ENCODE measurements at regions not wholly inside any gene's neighbourhood (a gene's known extent, or its start where the extent isn't known, plus 50 kb on each side); places are given as distances from the start of the nearest gene placed in this dataset.

DNA sequence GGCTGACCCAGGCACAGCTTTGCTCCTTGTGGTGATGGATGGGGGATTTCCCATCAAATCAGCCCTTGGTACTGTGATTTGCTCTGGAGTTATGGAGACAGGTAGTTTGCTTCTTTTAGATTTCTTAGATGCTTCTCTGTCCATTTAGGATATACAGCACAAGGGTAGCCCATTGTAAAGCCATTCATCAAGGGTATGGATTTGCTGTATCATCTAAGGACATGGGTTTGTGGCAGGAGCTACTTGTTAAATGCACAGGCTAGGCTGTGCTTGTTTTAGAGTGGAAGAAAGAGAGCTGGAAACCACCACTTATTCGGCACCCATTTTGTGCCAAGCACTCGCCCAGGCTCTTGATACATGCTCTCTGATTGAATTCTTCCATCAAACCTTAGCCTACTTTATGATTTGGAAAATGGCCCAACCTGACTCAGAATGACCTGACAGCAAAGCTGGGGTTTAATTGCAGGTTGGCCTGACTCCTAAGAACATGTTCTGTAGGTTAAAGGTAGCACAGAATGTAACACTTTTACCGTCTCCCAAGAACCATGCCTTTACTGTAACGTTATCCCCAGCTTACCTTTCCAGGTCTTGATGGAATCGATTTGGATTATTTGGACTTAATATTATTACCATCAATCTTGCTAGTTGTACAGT lies 168.0 kb downstream of the SNX10 start:
- DNase-seq = no peak

DNA sequence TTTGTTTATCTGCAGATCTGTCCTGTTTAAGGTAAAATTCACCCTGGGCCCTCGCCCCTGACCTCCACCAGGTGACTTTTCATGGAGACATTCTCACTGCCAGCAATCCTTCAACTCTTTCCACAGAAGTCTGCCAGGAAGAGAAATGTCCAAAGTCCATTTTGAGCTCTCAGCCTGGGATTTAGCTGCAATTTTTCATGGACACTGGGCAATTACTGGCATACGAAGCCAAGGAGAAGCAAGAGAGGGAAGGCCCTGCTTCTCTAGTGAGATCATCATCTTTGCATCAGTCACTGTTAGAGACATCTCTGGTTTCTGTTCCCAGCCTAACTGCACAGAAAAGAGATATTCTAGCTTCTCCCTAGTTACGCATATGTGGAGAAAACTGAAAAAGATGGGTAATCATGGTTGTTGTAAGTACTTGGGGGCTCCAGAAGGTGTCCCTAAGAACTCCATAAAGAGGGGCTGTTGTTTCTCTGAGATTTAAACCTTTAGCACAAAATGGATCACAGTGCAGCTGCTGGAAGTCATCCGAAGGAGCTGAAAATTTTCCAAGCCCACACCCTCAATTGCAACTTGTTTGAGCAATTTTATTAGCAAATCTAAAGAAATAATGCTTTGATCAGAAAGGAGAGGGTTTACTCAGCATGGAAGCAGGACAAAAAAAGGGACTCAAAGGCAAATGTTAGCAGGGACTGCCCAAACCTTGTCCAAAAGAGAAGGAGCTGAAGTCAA lies 168.9 kb downstream of the SNX10 start:
- DNase-seq = no peak

GRCh38 chr7:26461518-26461917 lies 169.9 kb downstream of the SNX10 start:
- DNase-seq = no peak

- DNase-seq = no peak
These were observed 174.3 kb downstream of the SNX10 start for GRCh38 chr7:26466007-26466406.

DNA sequence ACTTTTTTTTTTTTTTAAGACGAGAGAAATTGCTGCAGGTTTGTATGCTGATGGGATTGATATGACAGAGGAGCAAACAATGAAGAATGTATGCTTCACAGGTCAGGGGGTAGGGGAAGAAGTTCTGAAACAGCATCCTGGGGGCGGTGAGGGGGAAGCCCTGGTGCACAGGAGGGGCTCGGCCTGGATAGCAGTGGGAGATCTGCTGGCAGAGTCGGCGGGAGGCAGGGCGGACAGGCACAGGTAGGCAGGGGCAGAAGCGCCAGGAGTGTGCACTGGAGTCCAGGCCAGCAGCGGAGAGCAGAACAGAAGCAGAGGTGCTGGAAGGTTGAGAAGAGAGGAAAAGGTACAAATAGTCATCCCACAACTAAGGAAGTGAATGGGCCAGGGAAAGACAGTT lies 175.4 kb downstream of the SNX10 start:
- DNase-seq = no peak

DNA sequence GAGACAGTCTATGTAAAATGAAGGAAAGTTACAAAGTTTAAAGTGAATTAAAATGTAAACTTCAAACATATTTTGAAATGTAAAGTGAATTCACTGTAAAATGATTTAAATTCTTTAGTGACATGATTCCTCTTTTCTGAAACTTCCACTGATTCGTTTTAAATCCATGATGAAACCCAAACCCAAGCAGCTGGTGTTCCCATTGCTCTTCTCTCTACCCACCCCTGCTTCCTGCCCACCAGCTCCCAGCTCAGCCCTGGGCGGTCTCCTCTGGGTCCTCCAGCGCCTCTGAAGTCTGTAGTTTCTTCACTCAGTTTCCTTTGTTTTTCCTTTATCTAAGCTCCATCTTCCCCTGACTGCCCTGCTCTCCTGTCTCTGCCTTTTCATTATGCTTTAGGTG lies 175.9 kb downstream of the SNX10 start:
- DNase-seq = no peak

DNA sequence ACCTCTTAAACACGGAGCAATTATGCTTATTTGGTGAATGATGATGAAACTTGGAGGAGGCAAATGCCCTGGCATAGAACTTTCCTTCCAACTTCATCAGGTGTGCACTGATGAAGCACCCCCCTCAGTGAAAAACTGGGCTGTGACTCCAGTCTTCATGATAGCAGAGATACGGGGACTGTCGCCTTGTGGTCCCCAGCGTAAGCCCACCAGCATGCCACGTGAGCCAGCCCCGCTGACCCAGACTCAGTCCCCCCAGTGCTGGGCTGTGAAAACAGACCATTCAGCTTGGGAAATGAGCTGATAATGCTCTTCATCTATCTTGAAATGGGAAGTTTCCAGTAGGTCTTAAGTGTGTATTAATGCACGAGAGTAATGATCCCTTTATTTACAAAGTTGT lies 177.0 kb downstream of the SNX10 start:
- no peak for DNase-seq

DNA sequence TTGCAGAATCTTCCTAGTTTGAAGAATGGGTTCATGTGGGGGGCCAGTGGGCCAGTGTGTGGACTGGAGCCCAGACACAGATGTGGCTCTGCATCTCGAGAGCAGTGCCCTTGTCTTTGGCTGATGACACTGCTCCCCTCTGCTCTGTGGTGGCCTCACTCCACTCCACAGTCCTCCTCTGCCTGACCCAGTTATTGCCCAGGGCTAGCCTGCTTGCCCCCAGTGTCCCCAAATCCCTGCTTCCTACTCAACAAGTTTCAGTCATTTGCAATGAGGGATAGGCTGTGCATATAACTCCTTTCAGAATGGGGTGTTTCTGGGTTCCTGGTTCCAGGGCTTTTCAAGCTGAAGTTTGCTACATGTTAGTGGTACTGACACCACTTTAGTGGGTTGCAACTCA lies 177.5 kb downstream of the SNX10 start:
- DNase-seq = no peak

DNA sequence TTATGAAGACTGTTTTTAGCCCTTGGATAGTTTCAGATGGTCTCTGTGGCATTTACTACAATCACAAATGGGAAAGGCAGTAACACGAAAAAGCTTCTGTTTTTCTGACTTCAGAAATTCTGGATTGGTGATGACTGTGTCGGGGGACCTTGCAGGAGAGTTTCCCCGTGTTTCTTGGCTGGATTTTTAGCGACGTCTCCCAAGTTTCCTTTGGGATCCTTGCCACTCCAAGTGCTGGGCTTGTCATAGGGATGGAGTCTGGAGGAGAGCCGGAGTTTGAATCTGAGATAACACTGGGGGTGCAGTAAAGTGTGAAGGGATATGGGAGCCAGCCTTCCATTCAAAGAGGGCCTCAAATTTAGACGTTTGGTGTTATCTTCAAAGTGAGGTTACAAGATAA lies 179.0 kb downstream of the SNX10 start:
- no peak for DNase-seq

DNA sequence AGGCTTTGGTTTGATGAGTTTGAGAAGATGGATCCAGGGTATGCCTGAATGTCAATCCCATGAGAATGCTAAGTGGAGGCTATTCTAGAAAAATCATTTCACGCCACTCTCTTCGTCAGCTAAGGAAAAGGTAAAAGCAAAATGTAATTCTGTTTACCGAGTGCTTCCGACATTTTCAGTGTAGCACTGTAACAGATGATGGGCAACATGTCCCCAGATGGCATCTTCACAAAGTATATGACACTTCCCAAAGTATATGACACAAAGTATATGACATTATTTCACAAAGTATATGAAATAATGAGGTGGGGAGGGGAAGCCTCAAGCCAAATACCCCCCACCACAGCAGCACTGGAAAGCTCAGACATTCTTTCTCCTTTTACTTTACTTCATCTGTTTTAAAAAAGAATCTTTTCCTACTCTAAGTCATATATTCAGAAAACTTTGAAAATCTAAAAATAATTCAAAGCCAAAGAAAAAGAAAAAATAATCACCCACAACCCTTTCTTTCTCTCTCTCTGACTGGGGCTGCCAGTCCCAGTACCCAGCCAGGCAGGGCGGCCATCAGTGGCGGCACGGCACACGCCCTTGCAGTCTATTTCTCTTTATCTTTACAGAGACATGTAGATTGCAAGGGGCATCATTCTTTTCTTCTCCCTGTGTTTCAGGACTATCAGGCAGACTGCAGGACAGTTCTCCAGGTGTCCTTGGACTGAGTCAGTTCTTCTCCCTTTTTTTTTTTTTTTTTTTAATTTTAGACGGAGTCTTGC lies 179.8 kb downstream of the SNX10 start:
- no peak for DNase-seq

DNA sequence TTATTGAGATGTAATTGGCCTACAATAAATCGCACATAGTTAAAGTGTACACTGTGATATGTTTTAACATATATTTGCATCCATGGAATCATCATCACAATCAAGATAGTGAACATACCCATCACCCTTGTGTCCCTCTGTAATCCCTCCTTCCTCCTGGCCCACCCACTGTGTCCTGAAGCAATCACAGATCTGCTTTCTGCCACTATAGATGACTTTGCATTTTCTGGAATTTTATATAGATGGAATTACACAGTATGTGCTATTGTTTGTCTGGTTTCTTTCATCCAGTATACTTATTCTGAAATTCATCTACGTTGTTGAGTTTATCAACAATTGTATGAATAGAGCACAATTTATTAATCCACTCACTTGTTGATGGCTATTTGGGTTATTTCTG lies 181.3 kb downstream of the SNX10 start:
- DNase-seq = no peak

DNA sequence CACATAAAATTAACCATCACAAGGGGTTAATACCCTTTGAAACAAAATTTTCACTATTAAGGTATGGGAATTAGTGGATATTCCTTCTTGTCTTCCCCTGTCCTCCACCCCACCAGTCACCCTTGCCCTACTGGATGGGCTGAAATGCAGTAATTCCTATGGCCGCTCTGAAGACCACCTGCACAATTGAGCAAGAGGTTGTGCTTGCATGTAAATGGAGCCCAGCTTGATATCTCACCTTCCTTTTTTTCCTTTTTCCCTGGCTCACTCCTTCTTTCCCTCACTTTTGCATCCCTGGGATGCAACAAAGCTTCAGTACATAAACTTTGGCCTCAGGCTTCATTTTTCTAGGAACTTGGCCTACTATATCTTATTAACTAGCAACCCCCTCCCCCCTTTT lies 184.6 kb downstream of the SNX10 start:
- DNase-seq = no peak

GRCh38 chr7:26477381-26477990 lies 185.8 kb downstream of the SNX10 start:
- no peak for DNase-seq

DNA sequence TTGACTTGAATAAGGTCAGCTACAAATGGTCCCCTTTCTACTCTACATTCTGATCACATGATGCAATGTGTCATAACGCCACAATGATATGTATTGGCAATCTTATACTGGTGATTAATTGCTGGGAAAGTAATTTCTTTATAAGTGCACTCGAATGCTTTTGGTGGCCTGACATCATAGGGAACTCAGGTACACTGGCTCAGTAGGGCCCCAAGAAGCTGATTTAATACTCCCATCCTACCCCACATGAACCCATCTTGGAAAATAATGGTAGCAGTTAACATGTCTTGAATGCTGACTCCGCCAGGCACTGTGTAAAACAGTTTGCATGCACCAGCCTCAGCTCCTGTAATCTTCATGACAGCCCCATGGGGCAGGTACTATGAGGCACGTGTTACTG lies 186.9 kb downstream of the SNX10 start:
- DNase-seq = no peak

GRCh38 chr7:26479581-26479980 lies 187.9 kb downstream of the SNX10 start:
- DNase-seq = no peak

DNA sequence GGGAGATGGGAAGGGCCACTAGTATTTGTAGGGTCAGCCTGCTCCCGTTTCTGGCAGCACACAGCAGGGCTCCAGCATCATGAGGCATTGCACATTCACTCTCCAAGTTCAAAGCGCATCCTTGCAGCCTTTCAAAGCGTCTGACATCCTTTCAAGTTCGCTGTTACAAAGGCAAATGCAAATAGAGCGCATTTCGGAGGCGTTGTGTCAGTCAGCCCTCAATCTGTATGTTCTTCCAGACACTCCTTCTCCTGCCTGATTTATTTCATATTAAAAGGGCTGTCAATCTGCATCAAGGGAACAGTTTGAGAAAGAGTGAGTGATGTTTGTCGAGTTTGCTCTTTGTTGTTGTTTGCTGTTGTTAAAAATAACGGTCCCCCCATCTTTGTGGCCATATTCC lies 188.5 kb downstream of the SNX10 start:
- no peak for DNase-seq

- DNase-seq = no peak
These were observed 191.3 kb downstream of the SNX10 start for GRCh38 chr7:26482927-26483326.

- no peak for DNase-seq
These were observed 192.2 kb downstream of the SNX10 start for GRCh38 chr7:26483843-26484242.

- no peak for DNase-seq
These were observed 193.8 kb downstream of the SNX10 start for GRCh38 chr7:26485367-26485934.

DNA sequence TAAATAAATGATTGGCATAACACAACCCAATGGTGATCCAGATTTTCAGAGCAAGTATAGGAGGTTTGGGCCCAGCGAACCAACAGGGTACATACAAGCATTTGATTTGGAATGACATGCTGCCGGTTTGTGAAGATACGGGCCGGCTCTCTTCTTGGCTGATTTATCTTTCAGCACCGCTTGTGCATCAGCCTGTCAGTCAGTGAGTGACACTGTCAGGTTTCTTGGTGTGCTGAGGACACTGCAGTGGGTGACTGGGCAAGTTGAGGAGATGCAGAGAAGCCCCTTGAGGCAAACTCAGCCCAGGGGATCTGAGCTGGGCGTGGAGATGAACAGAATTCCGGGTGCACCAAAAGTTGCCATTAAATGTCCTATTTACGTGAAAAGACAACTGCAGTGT lies 194.5 kb downstream of the SNX10 start:
- DNase-seq = no peak

DNA sequence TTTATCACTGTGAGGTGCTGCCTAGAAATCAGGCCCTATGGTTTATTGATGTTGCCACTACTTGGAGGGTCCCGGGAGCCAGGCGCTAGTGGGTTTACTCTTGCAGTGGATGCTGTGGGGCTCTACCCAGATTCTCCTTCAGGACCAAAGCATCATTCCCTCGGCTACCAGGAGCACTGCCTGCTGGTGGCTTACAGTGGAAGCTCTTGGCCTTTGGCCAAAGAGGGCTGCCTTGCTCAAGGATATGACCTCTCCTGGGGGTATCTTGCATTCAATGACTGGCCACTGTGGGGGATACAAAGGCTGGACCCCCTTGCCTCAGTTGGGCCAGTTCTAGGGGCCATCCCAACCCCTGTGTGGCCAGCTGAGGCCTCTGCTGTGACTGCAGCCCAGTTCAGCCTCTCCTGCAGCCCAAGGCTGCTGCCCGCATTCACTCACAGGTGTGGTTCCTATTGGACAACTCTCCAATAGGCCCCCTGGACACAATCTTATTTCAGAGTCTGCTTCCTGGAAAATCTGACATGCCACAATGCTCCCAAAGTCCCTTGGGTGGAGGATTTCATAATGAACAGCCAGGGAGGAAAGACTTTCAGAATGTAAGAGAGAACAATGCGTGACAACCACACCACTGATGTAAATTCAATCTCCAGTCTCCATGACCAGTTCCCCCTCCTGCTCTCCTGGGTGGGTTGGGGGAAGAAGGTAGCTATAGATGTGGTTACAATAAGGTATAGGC lies 196.3 kb downstream of the SNX10 start:
- DNase-seq = no peak

- no peak for DNase-seq
These were observed 197.7 kb downstream of the SNX10 start for GRCh38 chr7:26489391-26489790.

Measured in NCI-H1105 (cell line).